ENCODE measurements at regions not wholly inside any gene's neighbourhood (a gene's known extent, or its start where the extent isn't known, plus 50 kb on each side); places are given as distances from the start of the nearest gene placed in this dataset.
"Not testable (repeated sequence)": the region's sequence is repeated elsewhere in the genome, so short reads cannot be mapped to it uniquely, and the experiment has no call there.

- DNase-seq, result no peak
These were observed 69.9 kb upstream of the FOXN3 start for GRCh38 chr14:89486961-89487360.

DNA sequence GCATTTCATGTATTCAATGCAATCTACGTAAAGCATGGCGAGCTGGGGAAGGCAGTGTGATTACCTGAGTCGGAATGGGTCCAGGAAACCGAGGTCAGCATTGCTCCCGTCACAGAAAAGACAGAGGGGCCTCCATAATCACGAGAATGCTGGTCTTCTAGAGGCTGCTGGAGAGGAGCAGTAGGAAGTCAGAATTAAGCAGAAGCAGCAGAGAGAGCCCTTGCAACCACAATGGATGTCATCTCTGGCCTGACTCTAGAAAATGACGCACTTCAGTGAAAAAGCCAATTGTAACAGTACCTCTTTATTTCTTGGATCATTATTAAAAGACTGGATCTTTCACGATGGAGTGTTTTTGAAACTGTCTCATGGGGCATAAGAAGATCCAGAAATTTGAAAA lies 69.5 kb upstream of the FOXN3 start:
- DNase-seq, result no peak

- no peak for DNase-seq
These were observed 68.2 kb upstream of the FOXN3 start for GRCh38 chr14:89485264-89485663.

DNA sequence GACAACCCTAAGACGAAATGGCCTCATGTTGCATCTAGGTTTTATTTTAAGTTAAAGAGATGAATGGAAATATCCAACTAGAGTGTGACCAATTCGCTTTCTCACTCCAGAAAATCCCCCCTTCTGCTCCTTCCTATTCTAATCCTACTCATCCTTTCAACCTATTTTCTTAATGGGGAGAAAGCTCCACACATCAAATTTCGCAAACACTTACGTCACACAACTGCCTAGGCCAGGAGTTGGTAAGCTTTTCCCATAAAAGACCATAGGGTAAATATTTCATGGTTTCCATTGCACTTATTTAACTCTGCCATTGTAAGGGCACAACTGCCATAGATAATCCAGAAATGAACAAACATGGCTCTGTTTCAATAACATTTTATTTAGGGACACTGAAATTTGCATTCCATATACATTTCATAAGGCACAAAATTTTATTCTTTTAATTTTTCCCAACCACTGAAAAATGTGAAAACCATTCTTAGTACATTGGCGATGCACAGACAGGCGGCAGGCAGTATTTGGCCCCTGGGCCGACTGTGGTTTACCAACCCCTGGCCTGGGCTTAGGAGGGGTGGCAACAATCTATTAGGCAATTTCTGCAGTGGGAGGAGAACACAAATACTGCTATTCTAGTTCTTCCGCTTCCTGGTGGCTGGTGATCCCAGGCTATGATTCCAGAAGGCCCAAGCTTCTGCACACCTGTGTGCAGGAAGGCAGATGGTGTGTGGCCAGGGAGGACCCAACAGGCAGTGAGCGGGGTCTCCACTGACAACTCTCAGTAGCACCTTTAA lies 67.2 kb upstream of the FOXN3 start:
- no peak for DNase-seq

DNA sequence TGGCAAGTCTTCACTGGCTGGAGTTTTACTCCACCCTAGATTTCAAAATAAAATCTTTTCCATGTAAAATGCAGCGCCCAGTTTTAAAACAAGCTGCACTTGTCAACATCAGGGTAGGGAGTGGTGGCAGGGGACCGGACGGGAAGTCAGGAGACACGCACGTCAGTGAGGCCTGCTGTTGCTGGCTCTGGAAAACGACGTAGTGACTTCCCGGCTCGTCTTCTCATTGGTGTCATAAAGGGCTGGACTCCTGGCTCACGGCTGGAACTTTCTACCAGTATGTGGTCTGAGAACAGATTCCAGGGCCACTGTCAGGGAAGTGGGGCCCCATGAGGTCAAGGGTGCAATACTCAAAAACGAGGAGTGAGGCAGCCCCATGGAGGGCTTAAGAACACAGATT lies 64.2 kb upstream of the FOXN3 start:
- DNase-seq, result no peak

GRCh38 chr14:89480278-89480677 lies 63.2 kb upstream of the FOXN3 start:
- no peak for DNase-seq

- no peak for DNase-seq
These were observed 62.8 kb upstream of the FOXN3 start for GRCh38 chr14:89479802-89480201.

- DNase-seq, result no peak
These were observed 60.4 kb upstream of the FOXN3 start for GRCh38 chr14:89477391-89477790.

DNA sequence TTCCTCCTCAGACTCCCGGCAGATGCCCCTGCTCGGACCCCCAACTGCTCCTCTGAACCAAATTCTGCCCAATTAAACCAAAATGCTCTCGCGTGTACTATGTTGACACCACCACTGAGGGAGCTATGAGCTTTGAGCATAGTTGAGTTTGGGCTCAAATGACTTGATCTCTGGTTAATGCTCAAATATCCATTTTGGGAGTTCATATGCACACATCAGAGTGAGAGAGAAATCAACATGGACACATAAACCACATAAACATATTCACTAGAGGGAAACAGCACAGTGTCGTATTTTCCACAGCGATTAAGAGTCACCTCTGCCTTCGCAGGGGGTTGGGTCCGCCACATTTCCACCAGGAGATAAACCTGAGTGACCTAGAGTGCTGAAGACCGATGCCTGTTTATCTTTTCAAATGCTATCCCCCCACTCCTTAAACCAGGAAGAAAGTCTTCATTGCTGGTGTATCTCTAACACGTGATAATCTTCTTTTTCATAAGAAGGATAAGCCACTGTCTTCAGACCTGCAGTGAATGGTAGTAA lies 59.4 kb upstream of the FOXN3 start:
- no peak for DNase-seq

DNA sequence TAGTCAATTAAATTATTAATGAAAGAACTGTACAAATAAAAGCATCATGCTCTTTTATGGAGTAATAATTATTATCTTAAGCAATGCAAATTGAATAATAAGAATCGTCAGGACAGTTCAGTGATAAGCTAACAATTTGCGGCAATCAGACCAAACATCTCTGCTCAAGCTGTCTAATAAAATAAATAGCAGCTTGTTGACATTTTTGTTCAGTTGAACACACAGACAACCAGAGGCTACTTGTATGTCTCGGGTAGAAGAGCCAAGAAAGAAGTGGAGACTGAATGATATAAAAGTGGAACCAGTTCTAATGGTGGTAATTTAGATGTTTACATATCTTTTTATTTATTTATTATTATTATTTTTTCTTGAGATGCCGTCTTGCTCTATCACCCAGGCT lies 57.4 kb upstream of the FOXN3 start:
- no peak for DNase-seq

- no peak for DNase-seq
These were observed 57.0 kb upstream of the FOXN3 start for GRCh38 chr14:89473989-89474388.

DNA sequence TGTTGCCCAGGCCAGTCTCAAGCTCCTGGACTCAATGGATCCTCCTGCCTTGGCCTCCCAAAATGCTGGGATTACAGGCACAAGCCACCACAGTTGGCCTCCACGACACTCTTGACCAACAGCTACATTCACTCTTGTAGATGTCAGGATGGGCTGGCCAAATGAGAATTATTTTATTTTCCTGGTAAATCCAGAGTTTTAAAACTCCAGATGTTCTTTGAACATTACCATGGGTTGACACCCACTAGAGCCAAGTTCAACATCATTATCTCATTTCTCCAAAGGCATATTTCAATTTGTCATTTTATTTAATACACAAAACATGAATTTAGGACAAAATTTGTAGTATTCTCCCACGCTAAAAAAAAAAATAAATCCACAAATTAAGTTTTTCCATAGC lies 56.5 kb upstream of the FOXN3 start:
- no peak for DNase-seq

- DNase-seq, result no peak
These were observed 53.4 kb upstream of the FOXN3 start for GRCh38 chr14:89470401-89470800.

DNA sequence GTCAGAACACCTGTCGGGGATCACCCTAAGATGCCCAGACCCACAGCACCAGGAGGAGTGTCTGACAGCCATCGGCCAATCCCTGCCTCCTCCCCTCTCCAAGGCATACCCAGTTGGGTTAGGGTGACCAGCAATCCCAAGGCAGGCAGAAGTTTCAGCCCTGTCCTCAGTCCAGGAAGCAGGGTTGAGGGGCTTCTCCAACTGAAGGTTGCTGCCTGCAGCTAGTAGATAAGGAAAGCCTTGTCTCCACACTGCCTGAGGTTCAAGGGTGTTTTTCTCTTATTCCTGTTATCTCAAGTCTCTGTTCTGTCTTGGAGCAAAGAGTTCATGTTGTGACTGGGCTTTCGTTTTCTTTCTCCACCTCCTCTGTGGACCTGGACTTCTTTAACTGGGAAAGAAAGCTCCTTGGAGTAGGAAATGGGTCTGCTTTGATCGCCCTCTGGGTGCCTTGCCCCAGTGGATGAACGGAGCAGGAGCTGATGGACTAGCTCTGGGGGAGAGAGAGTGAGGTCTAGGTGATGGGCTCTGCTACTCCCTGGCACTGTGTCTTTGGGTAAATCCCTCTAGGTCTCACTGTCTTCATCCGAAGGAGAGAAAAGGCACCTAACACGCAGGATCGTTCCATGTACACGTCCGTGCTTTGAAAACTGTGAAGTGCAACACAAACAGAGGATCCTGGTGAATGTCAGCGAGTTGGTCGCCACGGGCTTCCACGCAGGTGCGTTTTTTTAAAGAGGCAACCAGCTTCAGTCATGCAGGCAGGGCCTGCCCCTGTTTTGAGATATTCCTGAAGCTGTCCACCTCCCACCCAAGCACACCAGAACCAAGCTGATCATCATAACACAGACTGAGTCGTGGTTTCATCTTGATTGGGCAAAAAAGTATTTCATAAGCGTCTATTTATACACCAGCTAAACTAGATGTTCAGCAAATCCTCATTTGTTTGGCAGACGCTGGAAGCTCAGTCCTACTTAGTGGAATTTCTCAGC lies 52.5 kb upstream of the FOXN3 start:
- no peak for DNase-seq

DNA sequence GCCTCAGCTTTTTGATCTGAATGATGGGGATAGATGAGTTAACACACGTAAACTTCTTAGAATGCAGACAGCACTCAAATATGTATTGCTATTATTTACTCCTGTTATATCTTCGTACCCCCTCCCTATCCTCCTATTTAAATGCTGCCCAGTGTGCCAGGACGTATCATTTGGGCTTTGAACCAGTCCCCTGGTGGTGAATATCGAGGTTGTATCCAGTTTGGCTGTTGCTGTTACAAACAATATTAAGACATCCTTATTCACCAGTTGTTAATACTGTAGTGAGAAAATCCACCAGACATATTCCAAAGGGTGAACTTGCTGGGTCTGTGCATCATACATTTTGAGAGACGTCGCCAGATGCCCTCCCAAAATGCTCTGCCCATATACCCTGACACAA lies 51.5 kb upstream of the FOXN3 start:
- no peak for DNase-seq

DNA sequence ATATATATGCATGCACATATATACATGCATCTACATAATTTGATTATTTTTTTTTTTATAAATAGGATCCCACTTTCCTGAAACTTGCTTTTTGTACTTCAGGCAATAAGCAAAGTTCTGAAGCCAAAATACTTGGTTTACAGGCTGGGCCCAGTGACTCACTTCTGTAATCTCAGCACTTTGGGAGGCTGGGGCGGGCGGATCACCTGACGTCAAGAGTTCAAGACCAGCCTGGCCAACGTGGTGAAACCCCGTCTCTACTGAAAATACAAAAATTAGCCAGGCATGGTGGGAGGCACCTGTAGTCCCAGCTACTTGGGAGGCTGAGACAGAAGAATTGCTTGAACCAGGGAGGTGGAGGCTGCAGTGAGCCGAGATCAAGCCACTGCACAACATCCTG lies 51.0 kb upstream of the FOXN3 start:
- not testable (repeated sequence) for DNase-seq

DNA sequence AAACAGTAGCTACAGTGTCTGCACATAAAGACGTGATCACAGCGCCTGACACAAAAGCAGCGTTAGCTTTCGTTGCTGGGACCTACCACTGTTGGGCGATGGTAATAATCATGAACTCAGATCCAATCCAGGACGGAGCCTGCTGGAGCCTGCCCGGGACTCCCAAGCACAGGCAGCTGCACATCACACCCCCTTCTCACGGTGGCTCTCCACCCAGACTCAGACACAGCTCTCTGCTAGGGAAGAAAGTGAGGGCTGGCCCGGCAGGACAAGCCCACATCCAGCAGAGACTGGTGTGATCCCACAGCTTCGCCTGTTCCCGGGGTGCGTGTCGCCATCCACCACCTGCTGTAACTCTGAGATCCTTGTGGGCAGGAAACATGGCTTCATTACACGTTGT lies 49.9 kb upstream of the FOXN3 start:
- no peak for DNase-seq

All from NCI-H446 (cell line).